ENCODE measurements at regions not wholly inside any gene's neighbourhood (a gene's known extent, or its start where the extent isn't known, plus 50 kb on each side); places are given as distances from the start of the nearest gene placed in this dataset.
A peak's percentile ranks its signal among the peaks of the same experiment; 100 is the strongest.

- Mint-ChIP-seq H3K36me3 (ENCODE audit: low read depth) (no peaks in the 10 kb centered on the region), H3K9me3 (ENCODE audit: low read depth) (no peaks in the 10 kb centered on the region), H3K4me1 (no peaks in the 10 kb centered on the region), H3K27me3 (peaks cover 18% of the 10 kb centered on the region), H3K27ac (no peak overlapping the region), H3K4me3 (no peak overlapping the region)
- intact Hi-C loops (cut with DNase I, micrococcal nuclease), result loop anchor here in 1 of 2 experiments (10.0 kb wide), 1 partner anchor 1424 kb away; no protein-coding TSS in a partner anchor
- ChIA-PET CTCF (interaction anchor here (0.7 kb wide), 1 partner anchor 22 kb away, joined by 4 read pairs; no protein-coding TSS in a partner anchor), POLR2A (no interaction called here)
- ATAC-seq (no peak), DNase-seq (no peak)
These were observed 214.1 kb downstream of the C1D start for GRCh38 chr2:67848551-67849285.

GRCh38 chr2:67851016-67851415 lies 211.8 kb downstream of the C1D start:
- intact Hi-C loops (cut with DNase I, micrococcal nuclease), result no loop called here
- Mint-ChIP-seq H3K4me3 (no peak overlapping the region), H3K9me3 (ENCODE audit: low read depth) (no peaks in the 10 kb centered on the region), H3K27ac (no peak overlapping the region), H3K27me3 (peaks cover 18% of the 10 kb centered on the region), H3K36me3 (ENCODE audit: low read depth) (no peaks in the 10 kb centered on the region), H3K4me1 (no peaks in the 10 kb centered on the region)
- ChIA-PET POLR2A (interaction anchor here (0.6 kb wide), 1 partner anchor 1840 kb away, joined by 3 read pairs; no protein-coding TSS in a partner anchor), CTCF (no interaction called here)
- DNase-seq (no peak), ATAC-seq (no peak)

- Mint-ChIP-seq H3K4me1 (no peaks in the 10 kb centered on the region), H3K27me3 (peaks cover 20% of the 10 kb centered on the region), H3K36me3 (ENCODE audit: low read depth) (no peaks in the 10 kb centered on the region), H3K27ac (no peak overlapping the region), H3K4me3 (no peak overlapping the region), H3K9me3 (ENCODE audit: low read depth) (no peaks in the 10 kb centered on the region)
- intact Hi-C loops (cut with DNase I, micrococcal nuclease), result no loop called here
- no peak for ATAC-seq
- DNase-seq, result no peak
- POLR2A ChIA-PET, result no interaction called here
- CTCF ChIA-PET, result interaction anchor here (0.6 kb wide), 1 partner anchor 180 kb away, joined by 3 read pairs; no protein-coding TSS in a partner anchor
These were observed 210.6 kb downstream of the C1D start for GRCh38 chr2:67851956-67852824.

GRCh38 chr2:67854103-67854743 lies 208.6 kb downstream of the C1D start:
- CTCF ChIA-PET, result interaction anchor here (0.7 kb wide), 1 partner anchor 178 kb away, joined by 4 read pairs; no protein-coding TSS in a partner anchor
- Mint-ChIP-seq H3K4me3 (no peak overlapping the region), H3K27ac (no peak overlapping the region), H3K4me1 (no peaks in the 10 kb centered on the region), H3K36me3 (ENCODE audit: low read depth) (no peaks in the 10 kb centered on the region), H3K9me3 (ENCODE audit: low read depth) (no peaks in the 10 kb centered on the region), H3K27me3 (peaks cover 13% of the 10 kb centered on the region)
- no peak for DNase-seq
- no peak for ATAC-seq
- POLR2A ChIA-PET, result no interaction called here
- intact Hi-C loops (cut with DNase I, micrococcal nuclease), result no loop called here

GRCh38 chr2:67854798-67855197 lies 208.0 kb downstream of the C1D start:
- intact Hi-C loops (cut with DNase I, micrococcal nuclease), result no loop called here
- Mint-ChIP-seq H3K36me3 (ENCODE audit: low read depth) (no peaks in the 10 kb centered on the region), H3K27me3 (peaks cover 13% of the 10 kb centered on the region), H3K4me1 (no peaks in the 10 kb centered on the region), H3K9me3 (ENCODE audit: low read depth) (no peaks in the 10 kb centered on the region), H3K4me3 (no peak overlapping the region), H3K27ac (no peak overlapping the region)
- POLR2A ChIA-PET, result no interaction called here
- ATAC-seq (no peak), DNase-seq (peak; percentile 9)
- CTCF ChIA-PET, result interaction anchor here (0.7 kb wide), 1 partner anchor 178 kb away, joined by 4 read pairs; no protein-coding TSS in a partner anchor

- ChIA-PET POLR2A (no interaction called here), CTCF (no interaction called here)
- Mint-ChIP-seq H3K4me1 (no peaks in the 10 kb centered on the region), H3K36me3 (ENCODE audit: low read depth) (no peaks in the 10 kb centered on the region), H3K9me3 (ENCODE audit: low read depth) (no peaks in the 10 kb centered on the region), H3K27me3 (peaks cover 6% of the 10 kb centered on the region), H3K27ac (no peak overlapping the region), H3K4me3 (no peak overlapping the region)
- DNase-seq, result no peak
- intact Hi-C loops (cut with DNase I, micrococcal nuclease), result no loop called here
- no peak for ATAC-seq
These were observed 205.9 kb downstream of the C1D start for GRCh38 chr2:67856866-67857265.

- Mint-ChIP-seq H3K27me3 (peaks cover 8% of the 10 kb centered on the region), H3K4me3 (no peak overlapping the region), H3K9me3 (ENCODE audit: low read depth) (no peaks in the 10 kb centered on the region), H3K4me1 (no peaks in the 10 kb centered on the region), H3K36me3 (ENCODE audit: low read depth) (no peaks in the 10 kb centered on the region), H3K27ac (no peak overlapping the region)
- CTCF ChIA-PET, result interaction anchor here (0.7 to 1.2 kb wide), 2 partner anchors 11 to 55 kb away, joined by 3 read pairs; no protein-coding TSS in a partner anchor
- intact Hi-C loops (cut with DNase I, micrococcal nuclease), result no loop called here
- ATAC-seq (no peak), DNase-seq (no peak)
- POLR2A ChIA-PET, result no interaction called here
These were observed 205.0 kb downstream of the C1D start for GRCh38 chr2:67857836-67858235.

- DNase-seq (no peak), ATAC-seq (no peak)
- intact Hi-C loops (cut with DNase I, micrococcal nuclease), result no loop called here
- ChIA-PET CTCF (interaction anchor here (1.2 kb wide), 1 partner anchor 12 kb away, joined by 3 read pairs; no protein-coding TSS in a partner anchor), POLR2A (no interaction called here)
- H3K9me3 Mint-ChIP-seq (ENCODE audit: low read depth), result no peaks in the 10 kb centered on the region
- H3K4me1 Mint-ChIP-seq, result no peaks in the 10 kb centered on the region
- peaks cover 5% of the 10 kb centered on the region for H3K27me3 Mint-ChIP-seq
- no peak overlapping the region for H3K27ac Mint-ChIP-seq
- H3K4me3 Mint-ChIP-seq, result no peak overlapping the region
- no peaks in the 10 kb centered on the region for H3K36me3 Mint-ChIP-seq (ENCODE audit: low read depth)
These were observed 203.9 kb downstream of the C1D start for GRCh38 chr2:67858886-67859285.

GRCh38 chr2:67865917-67866316 lies 196.9 kb downstream of the C1D start:
- H3K27me3 Mint-ChIP-seq, result peaks cover 9% of the 10 kb centered on the region
- H3K9me3 Mint-ChIP-seq (ENCODE audit: low read depth), result no peaks in the 10 kb centered on the region
- DNase-seq, result no peak
- CTCF ChIA-PET, result interaction anchor here (1.1 kb wide), 1 partner anchor 18 kb away, joined by 3 read pairs; no protein-coding TSS in a partner anchor
- H3K4me1 Mint-ChIP-seq, result no peaks in the 10 kb centered on the region
- intact Hi-C loops (cut with DNase I, micrococcal nuclease), result no loop called here
- no peak overlapping the region for H3K4me3 Mint-ChIP-seq
- no peaks in the 10 kb centered on the region for H3K36me3 Mint-ChIP-seq (ENCODE audit: low read depth)
- POLR2A ChIA-PET, result no interaction called here
- no peak overlapping the region for H3K27ac Mint-ChIP-seq
- ATAC-seq, result no peak

- Mint-ChIP-seq H3K36me3 (ENCODE audit: low read depth) (no peaks in the 10 kb centered on the region), H3K4me3 (no peak overlapping the region), H3K27me3 (peaks cover 6% of the 10 kb centered on the region), H3K27ac (no peak overlapping the region), H3K4me1 (no peaks in the 10 kb centered on the region), H3K9me3 (ENCODE audit: low read depth) (no peaks in the 10 kb centered on the region)
- ATAC-seq (no peak), DNase-seq (no peak)
- intact Hi-C loops (cut with DNase I, micrococcal nuclease), result no loop called here
- POLR2A ChIA-PET, result interaction anchor here (0.7 kb wide), 1 partner anchor 144 kb away, joined by 3 read pairs; no protein-coding TSS in a partner anchor
- CTCF ChIA-PET, result interaction anchor here (0.6 kb wide), 1 partner anchor 275 kb away, joined by 3 read pairs; no protein-coding TSS in a partner anchor
These were observed 195.1 kb downstream of the C1D start for GRCh38 chr2:67867735-67868134.

- H3K36me3 Mint-ChIP-seq (ENCODE audit: low read depth), result no peaks in the 10 kb centered on the region
- intact Hi-C loops (cut with DNase I, micrococcal nuclease), result no loop called here
- no peak overlapping the region for H3K27ac Mint-ChIP-seq
- no peak for DNase-seq
- ATAC-seq, result no peak
- CTCF ChIA-PET, result no interaction called here
- H3K4me3 Mint-ChIP-seq, result no peak overlapping the region
- peaks cover 15% of the 10 kb centered on the region for H3K27me3 Mint-ChIP-seq
- POLR2A ChIA-PET, result no interaction called here
- H3K9me3 Mint-ChIP-seq (ENCODE audit: low read depth), result peaks cover 4% of the 10 kb centered on the region
- no peaks in the 10 kb centered on the region for H3K4me1 Mint-ChIP-seq
These were observed 191.0 kb downstream of the C1D start for GRCh38 chr2:67871686-67872412.

All from activated CD4-positive, alpha-beta T cell treated with anti-CD3 and anti-CD28 coated beads for 36 hours (primary cell).